ENCODE measurements at regions not wholly inside any gene's neighbourhood (a gene's known extent, or its start where the extent isn't known, plus 50 kb on each side); places are given as distances from the start of the nearest gene placed in this dataset.

DNA sequence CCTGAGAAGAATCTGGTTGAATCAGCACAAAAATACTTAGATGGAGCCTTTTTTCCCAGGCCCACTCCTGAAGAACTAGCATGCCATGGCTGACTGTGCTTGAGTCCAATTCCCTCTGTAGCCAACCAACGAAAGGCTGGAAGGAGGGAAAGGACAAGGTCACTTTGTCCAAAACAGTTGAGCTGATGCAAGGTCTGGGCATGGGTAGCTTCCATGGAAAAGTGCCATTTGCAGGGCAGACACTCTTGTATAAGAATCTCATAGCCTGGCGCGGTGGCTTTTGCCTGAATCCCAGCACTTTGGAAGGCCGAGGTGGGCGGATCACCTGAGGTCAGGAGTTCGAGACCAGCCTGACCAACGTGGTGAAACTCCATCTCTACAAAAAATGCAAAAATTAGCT lies 125.0 kb upstream of the LGSN start:
- no peak overlapping the region for H2BK12ac ChIP-seq (ENCODE audit: insufficient read length, low read depth, low read length)
- H3K14ac ChIP-seq (ENCODE audit: insufficient read depth, low read length): no peak overlapping the region
- H3K27me3 Mint-ChIP-seq (ENCODE audit: low read depth): no peaks in the 10 kb centered on the region
- H3K27me3 ChIP-seq (ENCODE audit: insufficient read depth, low read length): no peaks in the 10 kb centered on the region
- H3K4me3 Mint-ChIP-seq: no peak overlapping the region
- no peak for DNase-seq
- peaks cover 6 to 10% of the 10 kb centered on the region in 2 experiments; a peak in 3 of 4 replicates for H3K4me1 Mint-ChIP-seq
- no peak overlapping the region for H2AK5ac ChIP-seq (ENCODE audit: insufficient read length, low read length)
- peaks cover 0 to 11% (median 4%) of the 10 kb centered on the region in 3 experiments; a peak in 5 of 7 replicates for H3K36me3 Mint-ChIP-seq (ENCODE audit: insufficient read depth in 1 of 3, low read depth in 3 of 3)
- peaks cover 2 to 14% of the 10 kb centered on the region in 2 experiments; a peak in 2 of 5 replicates for H3K9me3 Mint-ChIP-seq
- H2AFZ ChIP-seq (ENCODE audit: low read length): no peak overlapping the region
- no peak overlapping the region for H3K23ac ChIP-seq (ENCODE audit: insufficient read length, low read depth, low read length)
- no peaks in the 10 kb centered on the region for H4K20me1 ChIP-seq (ENCODE audit: control insufficient read depth, insufficient read depth, insufficient read length)
- H3K79me2 ChIP-seq (ENCODE audit: insufficient read depth, low read length): no peaks in the 10 kb centered on the region
- no peak overlapping the region for H3K18ac ChIP-seq (ENCODE audit: insufficient read length, low read depth, low read length)
- H3K9me3 ChIP-seq (ENCODE audit: control insufficient read depth, low read depth, low read length): no peaks in the 10 kb centered on the region
- H2BK20ac ChIP-seq (ENCODE audit: low read depth, low read length, poor library complexity, severe bottlenecking): no peak overlapping the region
- no peak overlapping the region for H3K27ac Mint-ChIP-seq
- no CpG with 5 or more reads among the region's 7 CpGs for WGBS (ENCODE audit: extremely low coverage, insufficient read length, low lambda C conversion rate)
- no peak overlapping the region for H3T11ph ChIP-seq (ENCODE audit: low read length)
- no peaks in the 10 kb centered on the region for H3K79me1 ChIP-seq (ENCODE audit: insufficient read depth, low read depth, low read length, poor library complexity, severe bottlenecking)
- no peak overlapping the region for H2BK15ac ChIP-seq (ENCODE audit: low read depth, low read length)
- no peak overlapping the region for H3K27ac ChIP-seq (ENCODE audit: insufficient read length, low read depth, low read length)
- H3K9ac ChIP-seq (ENCODE audit: extremely low read depth, insufficient read length, low read length): no peak overlapping the region
- H3K4ac ChIP-seq (ENCODE audit: low read depth, low read length): no peak overlapping the region
- no peak overlapping the region for H3K56ac ChIP-seq (ENCODE audit: insufficient read length, low read depth, low read length)
- TF ChIP-seq, protein P1, sequence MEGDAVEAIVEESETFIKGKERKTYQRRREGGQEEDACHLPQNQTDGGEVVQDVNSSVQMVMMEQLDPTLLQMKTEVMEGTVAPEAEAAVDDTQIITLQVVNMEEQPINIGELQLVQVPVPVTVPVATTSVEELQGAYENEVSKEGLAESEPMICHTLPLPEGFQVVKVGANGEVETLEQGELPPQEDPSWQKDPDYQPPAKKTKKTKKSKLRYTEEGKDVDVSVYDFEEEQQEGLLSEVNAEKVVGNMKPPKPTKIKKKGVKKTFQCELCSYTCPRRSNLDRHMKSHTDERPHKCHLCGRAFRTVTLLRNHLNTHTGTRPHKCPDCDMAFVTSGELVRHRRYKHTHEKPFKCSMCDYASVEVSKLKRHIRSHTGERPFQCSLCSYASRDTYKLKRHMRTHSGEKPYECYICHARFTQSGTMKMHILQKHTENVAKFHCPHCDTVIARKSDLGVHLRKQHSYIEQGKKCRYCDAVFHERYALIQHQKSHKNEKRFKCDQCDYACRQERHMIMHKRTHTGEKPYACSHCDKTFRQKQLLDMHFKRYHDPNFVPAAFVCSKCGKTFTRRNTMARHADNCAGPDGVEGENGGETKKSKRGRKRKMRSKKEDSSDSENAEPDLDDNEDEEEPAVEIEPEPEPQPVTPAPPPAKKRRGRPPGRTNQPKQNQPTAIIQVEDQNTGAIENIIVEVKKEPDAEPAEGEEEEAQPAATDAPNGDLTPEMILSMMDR (conservative IDR thresholded peaks at IDR 0.05): no peak
- no peak overlapping the region for H4K91ac ChIP-seq (ENCODE audit: insufficient read length, low read depth, low read length)
- H3K4me1 ChIP-seq (ENCODE audit: insufficient read depth, low read length): no peaks in the 10 kb centered on the region
- no peak overlapping the region for H3K4me2 ChIP-seq (ENCODE audit: insufficient read depth, insufficient read length, low read length)
- no peak overlapping the region for H4K8ac ChIP-seq (replicated peaks; ENCODE audit: insufficient read length, low read depth, low read length)
- H2BK120ac ChIP-seq (ENCODE audit: low read depth, low read length, poor library complexity, severe bottlenecking): no peak overlapping the region
- no peak overlapping the region for H4K5ac ChIP-seq (ENCODE audit: insufficient read length, low read depth, low read length)
- H2BK5ac ChIP-seq (ENCODE audit: insufficient read length, low read length): no peak overlapping the region
- no peaks in the 10 kb centered on the region for H3K23me2 ChIP-seq (ENCODE audit: insufficient read length, low read depth, low read length, poor library complexity, severe bottlenecking)

All from H9 (cell line).